AG09319 (cell line): ENCODE measurements at regions not wholly inside any gene's neighbourhood (a gene's known extent, or its start where the extent isn't known, plus 50 kb on each side); places are given as distances from the start of the nearest gene placed in this dataset.
A peak's percentile ranks its signal among the peaks of the same experiment; 100 is the strongest.

ENCODE experiments used
- DNase-seq: peaks from one replicate; pipeline ENCODE4 v3.0.0-alpha.2; 2010; ENCODE audit warnings: low read depth; ENCODE audit errors: extremely low read depth
- TF ChIP-seq, protein P1 (sequence below): IDR thresholded peaks from 2 replicates; pipeline ENCODE4 v1.5.1; 2011; ENCODE audit warnings: low read depth, mild to moderate bottlenecking, inconsistent platforms, low read length, moderate library complexity

DNA sequence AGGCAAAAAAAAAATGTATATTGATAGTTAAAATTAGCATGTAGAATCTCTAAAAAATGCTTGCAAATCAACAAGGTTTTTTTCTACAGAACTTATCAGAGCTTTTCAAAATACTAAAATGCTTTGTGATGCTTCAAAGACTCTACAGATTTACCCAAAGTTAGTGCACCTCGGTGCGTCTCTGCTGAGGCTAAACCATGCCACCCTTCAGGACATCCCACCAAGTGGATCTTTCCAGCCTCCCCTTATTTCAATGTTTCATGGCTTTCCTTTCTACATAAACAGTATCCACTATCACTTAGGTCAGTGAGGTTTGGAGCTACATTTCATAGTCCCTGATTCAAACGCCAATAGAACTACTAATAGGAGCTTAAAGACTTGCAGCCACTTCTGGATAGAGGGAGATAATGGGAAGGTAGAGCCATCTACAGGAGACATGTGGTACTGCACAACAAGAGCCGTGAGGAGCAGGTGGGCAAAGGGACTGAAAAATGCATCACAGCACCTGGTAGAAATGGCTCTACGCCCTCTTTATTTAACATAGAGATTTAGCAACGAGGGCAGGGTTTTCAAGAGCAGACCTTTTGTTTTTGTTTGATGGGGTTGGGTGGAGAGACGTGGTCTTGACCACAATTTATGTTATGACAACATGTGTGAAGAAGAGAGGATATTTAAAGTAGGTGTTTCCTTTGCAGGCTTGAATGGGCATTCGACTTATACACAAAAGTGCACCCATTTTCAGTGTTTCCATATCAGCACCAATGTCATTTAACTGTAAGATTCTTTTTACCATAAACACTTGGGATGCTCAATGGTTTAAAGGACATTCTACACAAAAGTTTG, 56.1 kb upstream of the SLC35G4 start:
- DNase-seq, result peak; percentile 18
- TF ChIP-seq, protein P1, sequence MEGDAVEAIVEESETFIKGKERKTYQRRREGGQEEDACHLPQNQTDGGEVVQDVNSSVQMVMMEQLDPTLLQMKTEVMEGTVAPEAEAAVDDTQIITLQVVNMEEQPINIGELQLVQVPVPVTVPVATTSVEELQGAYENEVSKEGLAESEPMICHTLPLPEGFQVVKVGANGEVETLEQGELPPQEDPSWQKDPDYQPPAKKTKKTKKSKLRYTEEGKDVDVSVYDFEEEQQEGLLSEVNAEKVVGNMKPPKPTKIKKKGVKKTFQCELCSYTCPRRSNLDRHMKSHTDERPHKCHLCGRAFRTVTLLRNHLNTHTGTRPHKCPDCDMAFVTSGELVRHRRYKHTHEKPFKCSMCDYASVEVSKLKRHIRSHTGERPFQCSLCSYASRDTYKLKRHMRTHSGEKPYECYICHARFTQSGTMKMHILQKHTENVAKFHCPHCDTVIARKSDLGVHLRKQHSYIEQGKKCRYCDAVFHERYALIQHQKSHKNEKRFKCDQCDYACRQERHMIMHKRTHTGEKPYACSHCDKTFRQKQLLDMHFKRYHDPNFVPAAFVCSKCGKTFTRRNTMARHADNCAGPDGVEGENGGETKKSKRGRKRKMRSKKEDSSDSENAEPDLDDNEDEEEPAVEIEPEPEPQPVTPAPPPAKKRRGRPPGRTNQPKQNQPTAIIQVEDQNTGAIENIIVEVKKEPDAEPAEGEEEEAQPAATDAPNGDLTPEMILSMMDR, result peak; percentile 98

DNA sequence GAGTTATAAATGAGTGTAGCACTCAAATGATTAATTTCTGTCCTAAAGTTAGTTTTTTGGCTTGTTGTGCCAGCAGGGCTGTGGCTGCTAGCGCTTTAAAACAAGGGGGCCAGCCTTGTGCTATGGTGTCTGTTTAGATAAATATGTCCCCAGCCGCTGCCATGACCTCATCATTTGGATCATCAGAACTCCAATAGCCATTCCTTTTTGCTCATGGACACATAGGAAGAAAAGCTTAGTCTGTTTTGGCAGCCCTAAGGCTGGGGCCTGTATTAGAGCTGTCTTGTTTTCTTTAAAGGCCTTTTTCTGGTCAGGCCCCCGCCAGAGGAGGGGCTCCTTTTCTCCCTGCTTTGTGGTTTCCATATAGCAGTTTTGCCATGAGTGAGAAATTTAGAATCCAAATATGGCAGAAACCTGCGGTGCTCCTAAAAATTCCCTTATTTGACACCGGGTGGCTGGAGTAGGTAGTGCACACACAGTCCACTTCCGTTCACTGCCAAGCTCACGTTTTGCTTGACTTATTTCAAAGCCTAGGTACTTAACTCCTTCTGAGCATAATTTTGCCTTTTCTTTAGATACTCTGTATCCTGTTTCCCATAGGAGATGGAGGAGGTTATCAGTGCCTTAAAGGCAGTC, 60.4 kb upstream of the SLC35G4 start:
- TF ChIP-seq, protein P1, result no peak
- no peak for DNase-seq

DNA sequence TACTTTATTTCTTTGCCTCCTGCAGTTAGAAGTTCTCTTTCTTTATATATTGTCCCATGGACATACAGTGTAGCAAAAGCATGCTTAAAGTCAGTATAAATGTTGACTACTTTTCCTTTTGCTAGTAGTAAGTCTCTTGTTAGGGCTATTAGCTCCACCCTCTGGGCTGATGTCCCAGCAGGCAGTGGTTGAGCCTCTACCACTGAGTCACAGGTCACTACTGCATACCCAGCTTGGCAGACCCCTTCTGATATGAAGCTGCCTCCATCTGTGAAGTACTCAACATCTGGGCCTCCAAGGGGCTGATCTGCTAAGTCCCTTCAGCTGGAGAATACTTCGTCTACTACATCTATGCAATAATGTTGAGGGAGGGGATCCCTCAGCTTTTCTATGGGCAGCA, 61.0 kb upstream of the SLC35G4 start:
- TF ChIP-seq, protein P1, result no peak
- no peak for DNase-seq

DNA sequence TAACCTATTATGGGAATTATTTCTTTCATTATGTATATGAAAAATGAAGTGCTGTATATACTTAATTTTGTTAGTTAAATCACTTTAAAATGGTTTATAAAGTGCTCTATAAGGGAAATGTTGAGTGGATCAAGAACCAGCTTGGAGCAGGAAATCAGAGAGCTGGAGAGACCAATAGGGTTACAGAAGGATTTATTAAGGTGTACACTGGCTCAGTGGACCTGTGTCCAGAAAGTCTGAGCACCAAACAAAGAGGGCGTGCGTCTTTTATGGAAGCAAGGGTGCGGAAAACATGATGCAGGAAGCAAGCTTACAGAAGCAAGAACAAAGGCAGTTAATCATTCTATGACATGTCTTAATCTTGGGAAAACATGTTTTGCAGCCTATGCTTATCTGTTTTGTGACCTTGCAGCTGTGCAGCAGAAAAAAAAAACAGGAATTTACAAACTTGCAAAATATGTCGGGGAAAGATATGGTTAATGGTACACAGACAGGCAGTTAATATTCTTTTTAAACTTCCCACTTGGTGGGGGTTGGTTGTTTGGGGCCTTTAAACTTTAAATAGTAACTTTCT, 65.2 kb upstream of the SLC35G4 start:
- DNase-seq, result no peak
- TF ChIP-seq, protein P1, result no peak

DNA sequence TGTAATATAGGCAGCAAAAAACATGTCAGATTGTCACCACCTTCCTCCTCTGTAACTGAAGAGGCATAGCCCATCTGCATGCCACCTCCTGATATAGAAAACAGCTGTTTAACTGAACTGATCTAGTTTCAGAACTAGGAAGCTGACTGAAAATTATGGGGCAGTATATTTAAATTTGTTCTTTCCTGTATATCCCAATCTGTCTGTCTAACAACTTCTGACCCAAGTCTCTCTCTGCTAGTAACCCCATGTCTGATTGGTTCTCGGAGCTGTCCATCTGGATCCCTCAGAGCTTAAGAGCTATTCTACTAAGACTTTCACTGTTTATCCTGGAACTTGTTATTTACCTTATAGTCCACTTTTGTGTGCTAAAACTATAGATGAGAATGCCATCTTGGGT, 68.2 kb upstream of the SLC35G4 start:
- no peak for DNase-seq
- TF ChIP-seq, protein P1, result no peak

DNA sequence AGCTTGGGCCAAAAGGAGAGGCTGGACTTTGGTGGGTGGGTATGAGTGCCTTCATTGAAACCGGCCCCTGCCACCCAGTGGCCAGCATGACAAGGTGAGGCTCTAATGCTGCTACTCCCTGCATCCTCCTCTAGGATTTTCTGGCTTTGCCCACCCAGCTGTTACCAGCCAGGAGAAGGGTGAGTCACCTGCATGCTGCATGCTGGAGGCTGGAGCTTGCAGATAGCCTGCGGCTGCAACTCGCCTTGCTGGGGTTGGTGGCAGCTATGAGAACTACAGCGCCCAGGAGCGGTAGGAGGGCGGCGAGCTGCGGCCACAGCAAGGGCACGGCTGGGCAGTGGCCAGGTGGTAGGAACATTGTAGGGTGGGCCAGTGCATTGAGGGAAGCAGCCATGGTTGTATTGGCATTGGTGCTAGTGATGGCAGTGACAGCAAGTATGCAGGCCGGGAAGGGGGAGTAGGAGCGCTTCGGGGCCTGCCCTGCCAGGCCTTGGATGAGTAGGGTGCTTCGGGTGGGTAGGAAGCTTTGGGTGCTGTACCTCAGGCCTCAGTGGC, 75.4 kb upstream of the SLC35G4 start:
- TF ChIP-seq, protein P1, result no peak
- no peak for DNase-seq

DNA sequence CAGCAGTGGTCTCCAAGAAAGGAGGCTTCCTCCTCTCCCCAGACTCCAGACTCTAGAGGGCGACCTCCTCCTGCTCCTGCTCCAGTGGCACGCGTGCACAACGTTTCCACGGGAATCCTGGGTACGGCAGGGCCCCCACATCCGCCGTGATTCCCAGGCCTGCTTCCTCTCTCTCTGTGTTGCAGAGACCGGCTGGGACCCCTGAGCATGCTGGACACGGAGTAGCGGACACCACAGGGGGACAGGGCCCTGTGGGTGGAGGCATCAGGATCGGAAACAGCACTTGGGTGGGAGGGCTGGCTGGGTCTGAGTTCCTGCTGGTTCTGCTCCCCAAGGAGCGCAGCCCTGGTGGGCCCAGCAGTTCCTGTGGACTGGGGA, 75.9 kb upstream of the SLC35G4 start:
- DNase-seq, result no peak

More for the DNA sequence above, 75.9 kb upstream of the SLC35G4 start:
- TF ChIP-seq, protein P1, result no peak
